ENCODE measurements at regions not wholly inside any gene's neighbourhood (a gene's known extent, or its start where the extent isn't known, plus 50 kb on each side); places are given as distances from the start of the nearest gene placed in this dataset.

GRCh38 chr21:38136201-38136600 lies 120.6 kb upstream of the KCNJ15 start:
- H3K4me1 ChIP-seq: peaks cover 10% of the 10 kb centered on the region
- TF ChIP-seq CTCF (IDR thresholded peaks at IDR 0.05; ENCODE audit: borderline replicate concordance): no peak
- H3K4me3 ChIP-seq: no peak overlapping the region
- no peaks in the 10 kb centered on the region for H3K9me3 ChIP-seq (replicated peaks)
- no peak overlapping the region for H3K27ac ChIP-seq (replicated peaks)
- peaks cover 30% of the 10 kb centered on the region for H3K27me3 ChIP-seq (ENCODE audit: low read depth)
- intact Hi-C loops (cut with micrococcal nuclease): no loop called here
- H3K36me3 ChIP-seq: no peaks in the 10 kb centered on the region
- no peak for DNase-seq

- Histone ChIP-seq H3K36me3 (no peaks in the 10 kb centered on the region), H3K27me3 (ENCODE audit: low read depth) (peaks cover 8% of the 10 kb centered on the region), H3K4me3 (no peak overlapping the region), H3K27ac (replicated peaks) (no peak overlapping the region), H3K4me1 (peaks cover 10% of the 10 kb centered on the region), H3K9me3 (replicated peaks) (peaks cover 5% of the 10 kb centered on the region)
- no peak for DNase-seq
- intact Hi-C loops (cut with micrococcal nuclease): no loop called here
- TF ChIP-seq CTCF (IDR thresholded peaks at IDR 0.05; ENCODE audit: borderline replicate concordance): no peak
These were observed 117.2 kb upstream of the KCNJ15 start for GRCh38 chr21:38139380-38140168.

- no peak for TF ChIP-seq CTCF (IDR thresholded peaks at IDR 0.05; ENCODE audit: borderline replicate concordance)
- Histone ChIP-seq H3K4me1 (peaks cover 10% of the 10 kb centered on the region), H3K27me3 (ENCODE audit: low read depth) (peaks cover 6% of the 10 kb centered on the region), H3K27ac (replicated peaks) (no peak overlapping the region), H3K4me3 (no peak overlapping the region), H3K36me3 (no peaks in the 10 kb centered on the region), H3K9me3 (replicated peaks) (peaks cover 13% of the 10 kb centered on the region)
- peak; percentile 60 for DNase-seq
- intact Hi-C loops (cut with micrococcal nuclease): no loop called here
These were observed 116.4 kb upstream of the KCNJ15 start for GRCh38 chr21:38140207-38140903.

GRCh38 chr21:38142224-38142623 lies 114.6 kb upstream of the KCNJ15 start:
- peaks cover 19% of the 10 kb centered on the region for H3K9me3 ChIP-seq (replicated peaks)
- H3K27ac ChIP-seq (replicated peaks): no peak overlapping the region
- no peak for TF ChIP-seq CTCF (IDR thresholded peaks at IDR 0.05; ENCODE audit: borderline replicate concordance)
- H3K4me1 ChIP-seq: peaks cover 10% of the 10 kb centered on the region
- DNase-seq: no peak
- no peaks in the 10 kb centered on the region for H3K36me3 ChIP-seq
- no peak overlapping the region for H3K4me3 ChIP-seq
- intact Hi-C loops (cut with micrococcal nuclease): no loop called here
- peaks cover 1% of the 10 kb centered on the region for H3K27me3 ChIP-seq (ENCODE audit: low read depth)

GRCh38 chr21:38144193-38144592 lies 112.6 kb upstream of the KCNJ15 start:
- H3K4me1 ChIP-seq: peaks cover 10% of the 10 kb centered on the region
- TF ChIP-seq CTCF (IDR thresholded peaks at IDR 0.05; ENCODE audit: borderline replicate concordance): no peak
- H3K36me3 ChIP-seq: no peaks in the 10 kb centered on the region
- peaks cover 19% of the 10 kb centered on the region for H3K9me3 ChIP-seq (replicated peaks)
- H3K27me3 ChIP-seq (ENCODE audit: low read depth): no peaks in the 10 kb centered on the region
- no peak for DNase-seq
- H3K27ac ChIP-seq (replicated peaks): no peak overlapping the region
- no peak overlapping the region for H3K4me3 ChIP-seq
- intact Hi-C loops (cut with micrococcal nuclease): no loop called here

Measured in left ventricle myocardium inferior (tissue), 1 donor.